HFFc6 (cell line): ENCODE measurements at regions not wholly inside any gene's neighbourhood (a gene's known extent, or its start where the extent isn't known, plus 50 kb on each side); places are given as distances from the start of the nearest gene placed in this dataset.

ENCODE experiments used
- DNase-seq: peaks from one replicate; pipeline ENCODE4 v3.0.0-alpha.2; 2018
- H3K27ac Mint-ChIP-seq: 2 replicates; pipeline ENCODE4 v1.8.0; 2020; ENCODE audit warnings: mild to moderate bottlenecking, mixed read lengths
- H3K27me3 Mint-ChIP-seq: 2 replicates; pipeline ENCODE4 v1.8.0; 2021; ENCODE audit warnings: mild to moderate bottlenecking, moderate library complexity, mixed read lengths; ENCODE audit not compliant: insufficient read depth
- H3K36me3 Mint-ChIP-seq: 2 replicates; pipeline ENCODE4 v1.8.0; 2021; ENCODE audit warnings: low read depth, mixed read lengths
- H3K4me1 Mint-ChIP-seq: 2 replicates; pipeline ENCODE4 v1.8.0; 2020; ENCODE audit warnings: low read depth, mixed read lengths
- H3K4me3 Mint-ChIP-seq: 2 replicates; pipeline ENCODE4 v1.8.0; 2020; ENCODE audit warnings: mild to moderate bottlenecking, moderate library complexity, mixed read lengths
- H3K9me3 Mint-ChIP-seq: 2 replicates; pipeline ENCODE4 v1.8.0; 2020; ENCODE audit warnings: mild to moderate bottlenecking, mixed read lengths
- TF ChIP-seq, protein P1 (sequence below): fragments of 200-600 bp; sonication (generic); IDR thresholded peaks from 2 replicates; pipeline ENCODE4 v1.5.0; 2021; ENCODE audit warnings: antibody characterized with exemption, mild to moderate bottlenecking

DNA sequence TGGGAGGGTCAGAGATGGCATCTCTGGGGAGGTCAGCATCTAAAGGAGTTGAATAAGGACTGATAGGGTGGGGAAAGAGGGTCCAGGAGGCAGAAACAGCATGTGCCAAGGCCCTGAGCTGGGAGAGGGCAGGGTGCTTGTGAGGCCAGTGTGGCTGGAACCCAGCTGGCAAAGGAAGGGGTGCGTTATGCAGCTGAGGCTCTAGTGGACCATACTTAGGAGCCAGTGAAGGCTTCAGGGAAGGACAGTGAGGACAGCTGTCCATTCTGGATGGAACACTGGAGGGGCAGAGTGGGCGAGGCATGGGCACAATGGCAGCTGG, 57.1 kb upstream of the RPL11 start:
- no peaks in the 10 kb centered on the region for H3K27me3 Mint-ChIP-seq
- H3K36me3 Mint-ChIP-seq, result no peaks in the 10 kb centered on the region
- no peaks in the 10 kb centered on the region for H3K9me3 Mint-ChIP-seq
- peak overlapping the region; percentile 91; the same call in 1 of the 2 replicates for H3K4me3 Mint-ChIP-seq
- H3K4me1 Mint-ChIP-seq, result peaks cover 48% of the 10 kb centered on the region
- H3K27ac Mint-ChIP-seq, result peak overlapping the region; percentile 98
- no peak for DNase-seq
- TF ChIP-seq, protein P1, sequence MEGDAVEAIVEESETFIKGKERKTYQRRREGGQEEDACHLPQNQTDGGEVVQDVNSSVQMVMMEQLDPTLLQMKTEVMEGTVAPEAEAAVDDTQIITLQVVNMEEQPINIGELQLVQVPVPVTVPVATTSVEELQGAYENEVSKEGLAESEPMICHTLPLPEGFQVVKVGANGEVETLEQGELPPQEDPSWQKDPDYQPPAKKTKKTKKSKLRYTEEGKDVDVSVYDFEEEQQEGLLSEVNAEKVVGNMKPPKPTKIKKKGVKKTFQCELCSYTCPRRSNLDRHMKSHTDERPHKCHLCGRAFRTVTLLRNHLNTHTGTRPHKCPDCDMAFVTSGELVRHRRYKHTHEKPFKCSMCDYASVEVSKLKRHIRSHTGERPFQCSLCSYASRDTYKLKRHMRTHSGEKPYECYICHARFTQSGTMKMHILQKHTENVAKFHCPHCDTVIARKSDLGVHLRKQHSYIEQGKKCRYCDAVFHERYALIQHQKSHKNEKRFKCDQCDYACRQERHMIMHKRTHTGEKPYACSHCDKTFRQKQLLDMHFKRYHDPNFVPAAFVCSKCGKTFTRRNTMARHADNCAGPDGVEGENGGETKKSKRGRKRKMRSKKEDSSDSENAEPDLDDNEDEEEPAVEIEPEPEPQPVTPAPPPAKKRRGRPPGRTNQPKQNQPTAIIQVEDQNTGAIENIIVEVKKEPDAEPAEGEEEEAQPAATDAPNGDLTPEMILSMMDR, result no peak

DNA sequence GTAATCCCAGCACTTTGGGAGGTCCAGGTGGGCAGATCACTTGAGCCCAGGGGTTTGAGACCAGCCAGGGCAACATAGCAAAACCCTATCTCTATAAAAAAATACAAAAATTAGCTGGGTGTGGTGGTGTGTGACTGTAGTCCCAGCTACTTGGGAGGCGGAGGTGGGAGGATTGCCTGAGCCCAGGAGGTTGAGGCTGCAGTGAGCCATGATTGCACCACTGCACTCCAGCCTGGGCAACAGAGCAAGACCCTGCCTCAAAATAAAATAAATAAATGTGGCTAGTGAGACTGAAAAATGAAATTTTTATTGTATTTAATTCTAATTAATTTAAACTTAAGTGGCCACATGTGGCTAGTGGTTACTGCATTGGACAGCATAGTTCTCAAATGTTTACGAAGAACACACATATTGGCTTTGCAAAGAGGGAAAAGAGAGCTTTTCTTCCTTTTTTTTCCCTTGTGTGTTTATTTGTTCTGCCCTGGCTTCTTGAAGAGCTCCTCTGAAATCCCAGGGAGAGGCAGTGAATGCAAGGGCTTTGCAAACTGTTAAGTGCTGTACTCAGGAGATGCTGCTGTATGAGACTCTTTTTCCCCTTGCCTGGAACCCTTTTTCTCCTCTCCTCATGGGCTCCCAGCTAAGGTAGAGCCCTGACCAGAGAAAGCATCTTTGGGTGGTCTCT, 59.0 kb upstream of the RPL11 start:
- Mint-ChIP-seq H3K27me3 (no peaks in the 10 kb centered on the region; the same call in 1 of the 2 replicates), H3K27ac (no peak overlapping the region), H3K36me3 (no peaks in the 10 kb centered on the region), H3K9me3 (no peaks in the 10 kb centered on the region), H3K4me1 (peaks cover 31% of the 10 kb centered on the region), H3K4me3 (no peak overlapping the region)
- TF ChIP-seq, protein P1, result no peak
- DNase-seq, result no peak

DNA sequence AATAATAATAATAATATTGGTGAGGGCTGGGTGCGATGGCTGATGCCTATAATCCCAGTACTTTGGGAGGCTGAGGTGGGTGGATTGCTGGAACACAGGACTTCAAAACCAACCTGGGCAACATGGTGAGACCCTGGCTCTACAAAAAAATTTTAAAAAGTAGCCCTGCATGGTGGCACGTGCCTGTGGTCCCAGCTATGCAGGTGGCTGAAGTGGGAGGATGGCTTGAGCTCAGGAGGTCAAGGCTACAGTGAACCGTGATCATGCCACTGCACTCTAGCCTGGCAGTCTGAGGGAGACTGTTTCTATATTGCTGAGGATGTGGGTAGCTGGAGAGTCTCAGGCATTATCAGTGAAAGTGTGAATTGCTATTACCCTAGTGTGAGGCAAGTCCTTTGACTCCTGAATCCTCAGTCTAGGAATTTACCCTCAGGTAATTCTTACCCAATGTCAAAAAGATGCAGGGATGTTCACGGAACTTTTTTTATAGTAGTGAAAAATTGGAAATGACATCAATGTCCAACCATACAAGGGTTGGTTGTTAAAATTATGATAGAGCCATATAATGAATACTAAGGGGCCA, 61.8 kb upstream of the RPL11 start:
- no peaks in the 10 kb centered on the region for H3K36me3 Mint-ChIP-seq
- no peaks in the 10 kb centered on the region for H3K9me3 Mint-ChIP-seq
- no peak for DNase-seq
- H3K27ac Mint-ChIP-seq, result no peak overlapping the region
- H3K27me3 Mint-ChIP-seq, result no peaks in the 10 kb centered on the region; the same call in none of the 2 replicates
- TF ChIP-seq, protein P1, result no peak
- H3K4me1 Mint-ChIP-seq, result peaks cover 9% of the 10 kb centered on the region
- no peak overlapping the region for H3K4me3 Mint-ChIP-seq

DNA sequence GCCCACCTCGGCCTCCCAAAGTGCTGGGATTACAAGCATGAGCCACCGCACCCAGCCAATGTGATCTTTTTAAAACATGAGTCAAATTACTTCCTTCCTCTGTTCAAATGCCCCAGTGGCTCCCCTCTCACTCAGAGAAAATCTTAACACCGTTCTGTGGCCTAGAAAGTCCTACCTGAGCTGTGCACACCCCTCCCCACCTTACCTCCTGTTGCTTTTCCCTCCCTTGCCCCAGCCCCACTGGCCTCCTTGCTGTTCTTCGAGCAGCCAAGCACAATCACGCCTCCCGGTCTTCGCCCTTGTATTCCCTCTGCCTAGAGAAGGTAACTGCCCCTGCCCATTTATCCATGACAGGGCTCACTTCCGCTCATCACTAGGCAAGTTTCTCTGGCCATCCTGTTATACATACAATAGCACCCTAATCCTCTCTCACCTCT, 62.6 kb upstream of the RPL11 start:
- Mint-ChIP-seq H3K4me1 (peaks cover under 1% of the 10 kb centered on the region; the same call in 1 of the 2 replicates), H3K27ac (no peak overlapping the region), H3K4me3 (no peak overlapping the region), H3K9me3 (no peaks in the 10 kb centered on the region), H3K27me3 (no peaks in the 10 kb centered on the region; the same call in none of the 2 replicates), H3K36me3 (no peaks in the 10 kb centered on the region)
- DNase-seq, result no peak
- TF ChIP-seq, protein P1, result no peak

DNA sequence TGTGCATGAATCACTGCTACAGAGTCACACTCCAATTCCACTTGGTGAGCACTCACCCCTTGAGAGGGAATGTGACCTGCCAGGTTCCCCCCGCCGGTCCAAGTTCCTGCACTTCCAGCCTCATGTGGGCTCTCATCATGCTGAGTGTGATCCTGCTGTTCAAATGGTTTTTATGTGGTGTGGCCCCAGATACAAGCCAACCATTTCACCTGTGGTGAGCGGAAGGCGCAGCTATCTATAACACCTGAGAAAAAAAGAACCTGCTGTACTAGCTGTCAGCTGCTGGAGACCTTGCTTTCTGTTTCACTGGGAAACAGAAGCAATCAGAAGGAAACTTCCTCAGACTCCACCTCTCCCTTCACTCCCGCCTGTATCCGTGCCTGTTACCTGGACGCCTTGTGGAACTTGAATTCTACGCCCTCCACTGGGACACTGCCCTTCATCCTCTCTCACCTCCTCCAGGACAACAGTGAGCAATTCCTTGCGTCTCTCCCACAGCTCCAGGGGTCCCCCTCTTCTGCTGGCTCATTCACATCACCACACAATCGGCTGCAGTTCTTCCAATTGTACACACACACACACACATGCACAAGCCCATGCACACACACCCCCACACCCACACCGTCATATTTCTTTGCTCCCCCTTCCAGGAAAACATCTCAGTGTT, 64.4 kb upstream of the RPL11 start:
- Mint-ChIP-seq H3K4me1 (no peaks in the 10 kb centered on the region), H3K9me3 (no peaks in the 10 kb centered on the region), H3K4me3 (no peak overlapping the region), H3K27me3 (peaks cover 1% of the 10 kb centered on the region), H3K36me3 (no peaks in the 10 kb centered on the region), H3K27ac (no peak overlapping the region)
- TF ChIP-seq, protein P1, result no peak
- no peak for DNase-seq
